ENCODE measurements at regions not wholly inside any gene's neighbourhood (a gene's known extent, or its start where the extent isn't known, plus 50 kb on each side); places are given as distances from the start of the nearest gene placed in this dataset.
"Not testable (repeated sequence)": the region's sequence is repeated elsewhere in the genome, so short reads cannot be mapped to it uniquely, and the experiment has no call there.

GRCh38 chr14:57150449-57150848 lies 118.3 kb downstream of the EXOC5 start:
- DNase-seq, result no peak

- DNase-seq, result no peak
Measured at GRCh38 chr14:57139173-57139572, 129.5 kb downstream of the EXOC5 start.

GRCh38 chr14:57136669-57137328 lies 131.9 kb downstream of the EXOC5 start:
- DNase-seq, result no peak

DNA sequence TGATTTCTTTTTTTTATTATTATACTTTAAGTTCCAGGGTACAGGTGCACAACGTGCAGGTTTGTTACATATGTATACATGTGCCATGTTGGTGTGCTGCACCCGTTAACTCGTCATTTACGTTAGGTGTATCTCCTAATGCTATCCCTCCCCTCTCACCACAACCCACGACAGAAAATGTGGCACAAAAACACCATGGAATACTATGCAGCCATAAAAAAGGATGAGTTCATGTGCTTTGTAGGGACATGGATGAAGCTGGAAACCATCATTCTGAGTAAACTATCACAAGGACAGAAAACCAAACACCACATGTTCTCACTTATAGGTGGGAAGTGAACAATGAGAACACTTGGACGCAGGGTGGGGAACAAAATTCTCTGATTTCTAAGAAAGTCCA lies 140.9 kb downstream of the EXOC5 start:
- not testable (repeated sequence) for DNase-seq

DNA sequence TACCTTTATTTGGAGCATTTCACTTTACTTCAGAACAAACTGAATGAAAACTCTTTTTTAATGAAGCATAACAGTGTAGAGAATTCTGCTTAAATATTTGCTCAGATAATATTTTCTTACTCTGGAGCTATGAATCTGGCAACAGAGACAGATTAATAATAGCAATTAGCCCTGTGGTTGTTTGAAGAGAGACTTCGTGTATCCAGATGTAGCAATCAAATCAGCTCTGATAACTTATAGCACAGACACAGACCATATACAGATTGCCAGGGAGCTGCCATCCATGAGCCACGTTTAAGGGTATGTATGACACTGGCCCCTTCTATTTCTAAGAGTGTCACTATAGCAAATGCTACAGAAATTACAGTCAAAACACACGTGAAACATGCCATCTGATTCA lies 146.6 kb downstream of the EXOC5 start:
- no peak for DNase-seq

GRCh38 chr14:57112072-57112807 lies 156.5 kb downstream of the EXOC5 start:
- DNase-seq, result not testable (repeated sequence)

- not testable (repeated sequence) for DNase-seq
Measured at GRCh38 chr14:57110411-57110810, 158.3 kb downstream of the EXOC5 start.

DNA sequence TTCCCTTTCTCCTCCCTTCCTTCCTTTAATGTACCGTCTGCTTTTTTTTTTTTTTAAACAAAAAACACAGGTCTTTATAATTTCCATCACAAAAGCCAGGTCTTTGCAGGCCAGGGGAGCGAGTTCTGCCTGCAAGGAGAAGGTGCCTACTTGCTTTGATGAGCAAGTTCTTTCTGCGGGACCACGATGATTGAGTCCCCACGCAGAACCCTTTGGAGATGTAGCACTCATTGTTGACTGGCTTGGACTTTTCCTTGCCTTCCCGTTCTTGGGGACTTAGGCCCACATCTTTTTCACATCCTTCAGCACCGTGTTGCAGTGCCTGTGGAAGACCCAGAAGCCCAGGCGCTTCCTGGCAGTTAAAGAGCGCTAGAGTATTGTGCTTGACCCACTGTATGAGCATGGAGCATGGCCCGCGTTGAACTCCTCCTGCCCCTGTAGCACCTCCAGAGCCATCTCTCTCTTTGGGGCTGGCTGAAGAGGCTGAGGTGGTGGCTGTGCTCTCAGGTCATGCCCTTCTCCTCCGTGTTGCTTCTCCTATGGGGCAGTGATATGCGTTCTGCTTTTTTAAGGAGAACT lies 177.6 kb downstream of the EXOC5 start:
- no peak for DNase-seq

GRCh38 chr14:57089901-57090300 lies 178.8 kb downstream of the EXOC5 start:
- DNase-seq, result no peak

DNA sequence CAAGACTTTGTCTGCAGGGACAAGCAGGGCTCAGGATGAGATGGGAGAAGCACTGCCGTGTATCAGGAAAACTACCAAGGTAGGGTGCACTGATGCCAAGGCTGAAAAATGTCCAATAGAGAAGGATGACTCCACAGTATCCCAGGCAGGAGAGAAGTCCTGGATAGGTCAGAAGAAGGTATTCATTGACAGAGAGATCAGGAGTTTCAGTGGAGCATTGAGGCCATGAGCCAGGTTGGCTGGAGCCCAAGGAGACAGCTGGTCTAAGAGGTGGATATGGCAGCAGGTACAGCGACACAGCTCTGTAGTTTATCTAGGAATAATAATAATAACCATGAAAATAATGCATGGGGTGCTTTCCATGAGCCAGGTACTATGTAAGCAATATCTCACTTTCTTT lies 180.9 kb downstream of the EXOC5 start:
- DNase-seq, result no peak

DNA sequence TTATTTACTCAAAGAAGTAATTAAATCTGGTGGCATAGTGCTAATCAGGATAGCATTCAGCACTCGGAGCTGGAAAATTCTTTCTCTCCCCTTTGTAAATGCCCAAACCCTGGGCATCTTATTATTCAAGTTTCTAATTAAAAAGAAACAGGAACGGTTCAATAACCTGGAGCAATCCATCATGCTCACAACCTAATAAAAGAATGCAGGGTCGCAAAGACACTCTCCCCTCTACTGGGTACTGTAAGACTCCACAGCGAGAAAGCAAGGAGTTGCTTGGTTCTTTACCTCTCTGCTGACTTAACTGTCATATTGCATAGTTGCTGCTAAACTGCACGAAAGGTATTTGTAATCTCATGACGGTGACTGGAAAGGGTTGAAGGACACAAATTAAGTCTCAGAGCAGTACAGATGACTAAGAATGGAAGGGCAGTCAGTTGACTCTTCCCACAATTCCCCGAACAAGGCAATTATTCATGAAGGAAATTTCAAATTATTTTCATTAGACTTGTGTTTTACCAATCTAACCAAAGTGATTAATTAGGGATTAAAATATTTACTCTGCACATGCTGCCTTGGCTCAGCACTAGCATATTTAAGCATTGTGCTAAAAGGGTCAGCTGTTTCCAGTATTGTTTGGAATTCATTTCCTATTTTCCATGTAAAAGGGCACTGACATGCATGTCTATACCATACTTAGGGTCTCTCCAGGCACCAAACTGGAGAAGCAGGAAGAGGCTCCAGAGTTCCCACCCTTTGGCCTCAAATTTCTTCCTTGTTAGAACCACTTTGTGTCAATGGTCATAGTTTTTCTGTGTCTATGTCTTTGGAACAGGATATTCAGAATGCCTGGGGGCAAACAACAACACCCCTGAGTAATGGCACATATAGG lies 182.2 kb downstream of the EXOC5 start:
- DNase-seq, result no peak

DNA sequence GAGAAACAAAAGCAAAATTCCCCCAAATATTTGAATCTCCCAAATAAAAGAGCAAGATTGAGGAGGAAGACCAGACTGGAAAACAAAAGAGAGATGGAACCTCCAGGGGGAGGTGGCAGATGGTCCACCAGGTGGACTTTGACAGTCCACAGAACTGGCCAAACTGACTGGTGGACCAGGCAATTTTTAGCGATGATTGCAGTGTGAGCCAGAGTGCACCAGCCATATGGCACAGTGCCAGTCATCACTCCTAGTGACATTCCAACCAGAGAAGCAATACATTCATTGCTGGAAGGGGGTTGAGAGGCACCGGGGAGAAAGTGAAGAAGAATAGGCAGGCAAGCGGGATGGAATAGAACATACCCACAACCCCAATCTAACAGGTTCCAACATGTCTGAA lies 182.9 kb downstream of the EXOC5 start:
- no peak for DNase-seq

DNA sequence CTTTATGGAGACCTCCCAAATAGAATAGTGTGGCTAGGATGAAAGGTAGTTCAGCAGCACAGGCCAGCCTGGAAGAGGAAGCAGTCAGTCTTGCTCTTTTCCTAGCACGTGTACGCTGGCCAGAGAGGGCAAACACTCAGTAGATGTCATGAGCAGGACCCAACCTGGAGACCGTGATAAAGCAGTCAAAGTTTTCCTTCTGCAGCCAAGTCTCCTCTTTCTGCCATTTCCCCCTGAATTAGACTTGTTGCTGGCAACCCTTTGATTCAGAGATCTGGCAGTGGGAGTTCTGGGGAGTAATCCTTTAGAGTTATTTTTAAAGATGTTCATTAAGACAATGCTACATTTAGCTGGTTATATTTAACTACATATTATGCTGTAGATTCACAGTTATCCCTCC lies 183.7 kb downstream of the EXOC5 start:
- no peak for DNase-seq

DNA sequence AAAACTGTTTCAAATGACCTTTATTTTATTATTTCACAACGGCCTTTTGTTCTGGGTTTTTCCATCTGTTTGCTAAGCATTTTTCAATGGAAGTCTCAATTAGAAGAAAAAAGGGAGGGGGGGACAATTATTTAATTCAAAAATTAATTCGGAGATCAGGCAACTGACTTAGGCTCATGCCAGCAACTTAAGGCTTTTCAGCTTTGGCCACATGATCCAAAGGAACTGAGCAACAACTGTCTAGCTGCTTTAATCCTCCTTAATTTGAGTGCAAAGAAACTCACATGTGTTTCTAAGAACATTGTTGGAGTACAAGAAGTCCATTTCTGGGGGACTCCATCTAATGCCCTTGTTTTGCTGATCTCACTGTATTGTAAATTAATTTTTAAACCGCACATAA lies 188.0 kb downstream of the EXOC5 start:
- no peak for DNase-seq

- no peak for DNase-seq
Measured at GRCh38 chr14:57078054-57078453, 190.7 kb downstream of the EXOC5 start.

- no peak for DNase-seq
Measured at GRCh38 chr14:57073986-57074385, 194.7 kb downstream of the EXOC5 start.

DNA sequence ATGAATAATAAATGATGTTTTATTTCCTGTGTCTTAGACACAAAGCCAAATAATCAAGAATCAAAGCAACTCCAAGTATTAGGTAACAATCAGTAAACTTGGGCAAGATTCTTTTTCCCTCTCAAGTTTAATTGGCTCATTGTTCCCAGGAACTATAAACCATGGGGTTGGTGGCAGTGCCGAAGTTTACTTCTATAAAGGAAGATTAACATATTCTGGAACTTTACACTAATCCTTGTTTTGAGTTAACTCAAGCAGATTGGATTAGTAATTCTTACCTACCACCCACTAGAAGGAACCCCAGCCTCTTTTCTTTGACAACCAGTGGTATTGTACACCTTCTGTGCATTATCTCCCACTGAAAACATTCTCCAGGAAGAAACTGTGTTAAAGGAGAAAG lies 197.1 kb downstream of the EXOC5 start:
- DNase-seq, result no peak

GRCh38 chr14:57069702-57070101 lies 199.0 kb downstream of the EXOC5 start:
- no peak for DNase-seq

DNA sequence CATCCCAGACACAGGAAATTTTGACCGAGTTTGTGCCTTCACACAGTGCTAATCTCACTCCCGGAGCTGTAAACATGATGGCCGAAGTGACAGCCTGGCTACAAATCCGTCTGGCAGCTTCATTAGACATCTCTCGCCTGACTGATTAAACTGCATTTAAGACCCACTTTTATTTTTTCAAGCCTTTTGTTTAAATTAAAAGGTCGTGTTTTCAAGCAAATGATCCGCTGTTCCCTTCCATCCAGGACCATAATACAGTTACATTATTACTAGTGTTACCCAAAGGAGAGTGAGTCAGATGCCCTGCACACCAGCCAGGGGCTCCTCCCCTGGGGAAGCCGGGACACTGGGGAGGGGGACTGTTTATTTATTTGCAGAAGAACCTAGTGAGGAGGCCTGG lies 200.2 kb downstream of the EXOC5 start:
- DNase-seq, result no peak

- DNase-seq, result peak; percentile 3
Measured at GRCh38 chr14:57066887-57067513, 201.7 kb downstream of the EXOC5 start.

DNA sequence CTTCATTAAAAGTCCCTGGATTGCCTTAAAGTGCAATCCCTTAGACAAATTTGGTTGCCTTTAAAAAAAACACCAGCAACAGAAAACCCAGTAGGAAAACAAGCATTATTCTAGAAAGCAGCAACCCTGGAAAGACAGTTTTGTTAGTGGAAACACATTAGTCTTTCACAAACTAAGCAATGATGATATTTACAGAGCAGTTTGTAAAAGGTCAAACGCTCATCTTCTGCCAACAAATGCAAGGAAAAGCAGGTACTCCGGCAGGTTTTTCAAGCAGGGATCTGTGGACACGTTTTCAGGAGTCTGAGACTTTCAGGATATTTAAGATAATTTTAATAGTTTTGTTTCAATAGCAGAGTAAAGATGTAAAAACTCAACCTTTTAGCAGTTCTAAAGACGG lies 202.2 kb downstream of the EXOC5 start:
- no peak for DNase-seq

- DNase-seq, result no peak
Measured at GRCh38 chr14:57061009-57061711, 207.5 kb downstream of the EXOC5 start.

All from fibroblast of skin of abdomen (primary cell).